RWPE1 (cell line): ENCODE measurements at regions not wholly inside any gene's neighbourhood (a gene's known extent, or its start where the extent isn't known, plus 50 kb on each side); places are given as distances from the start of the nearest gene placed in this dataset.

Source experiments
- CTCF ChIA-PET: fragments of 350-600 bp; sonication (Branson Sonifier 250); formaldehyde crosslinking; extraction: SDS; loops from one replicate; lab custom pipeline; 2021; lab: Yijun Ruan, JAX
- POLR2A ChIA-PET: fragments of 400-600 bp; formaldehyde crosslinking; extraction: SDS; loops from one replicate; lab custom pipeline; 2020; ENCODE audit warnings: antibody characterized with exemption; ENCODE audit not compliant: low non-redundant PET; lab: Yijun Ruan, JAX
- DNase-seq: peaks from one replicate; pipeline ENCODE4 v3.0.0; 2012; ENCODE audit warnings: low spot score
- H3K27ac ChIP-seq: fragments of 450-650 bp; 2 replicates; pipeline ENCODE4 v1.5.1; 2017
- TF ChIP-seq, protein P1 (sequence below): fragments of 450-650 bp; conservative IDR thresholded peaks from 2 replicates; pipeline ENCODE4 v1.5.1; 2017; ENCODE audit warnings: low read depth, mild to moderate bottlenecking

- DNase-seq = no peak
- POLR2A ChIA-PET = no interaction called here
- no peak overlapping the region for H3K27ac ChIP-seq
- CTCF ChIA-PET = interaction anchor here (0.7 kb wide), 2 partner anchors 47 to 731 kb away, joined by 3 to 6 read pairs; no protein-coding TSS in a partner anchor
- TF ChIP-seq, protein P1, sequence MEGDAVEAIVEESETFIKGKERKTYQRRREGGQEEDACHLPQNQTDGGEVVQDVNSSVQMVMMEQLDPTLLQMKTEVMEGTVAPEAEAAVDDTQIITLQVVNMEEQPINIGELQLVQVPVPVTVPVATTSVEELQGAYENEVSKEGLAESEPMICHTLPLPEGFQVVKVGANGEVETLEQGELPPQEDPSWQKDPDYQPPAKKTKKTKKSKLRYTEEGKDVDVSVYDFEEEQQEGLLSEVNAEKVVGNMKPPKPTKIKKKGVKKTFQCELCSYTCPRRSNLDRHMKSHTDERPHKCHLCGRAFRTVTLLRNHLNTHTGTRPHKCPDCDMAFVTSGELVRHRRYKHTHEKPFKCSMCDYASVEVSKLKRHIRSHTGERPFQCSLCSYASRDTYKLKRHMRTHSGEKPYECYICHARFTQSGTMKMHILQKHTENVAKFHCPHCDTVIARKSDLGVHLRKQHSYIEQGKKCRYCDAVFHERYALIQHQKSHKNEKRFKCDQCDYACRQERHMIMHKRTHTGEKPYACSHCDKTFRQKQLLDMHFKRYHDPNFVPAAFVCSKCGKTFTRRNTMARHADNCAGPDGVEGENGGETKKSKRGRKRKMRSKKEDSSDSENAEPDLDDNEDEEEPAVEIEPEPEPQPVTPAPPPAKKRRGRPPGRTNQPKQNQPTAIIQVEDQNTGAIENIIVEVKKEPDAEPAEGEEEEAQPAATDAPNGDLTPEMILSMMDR = no peak
Observed at GRCh38 chr11:91673705-91674104, 550.9 kb upstream of the FAT3 start.

DNA sequence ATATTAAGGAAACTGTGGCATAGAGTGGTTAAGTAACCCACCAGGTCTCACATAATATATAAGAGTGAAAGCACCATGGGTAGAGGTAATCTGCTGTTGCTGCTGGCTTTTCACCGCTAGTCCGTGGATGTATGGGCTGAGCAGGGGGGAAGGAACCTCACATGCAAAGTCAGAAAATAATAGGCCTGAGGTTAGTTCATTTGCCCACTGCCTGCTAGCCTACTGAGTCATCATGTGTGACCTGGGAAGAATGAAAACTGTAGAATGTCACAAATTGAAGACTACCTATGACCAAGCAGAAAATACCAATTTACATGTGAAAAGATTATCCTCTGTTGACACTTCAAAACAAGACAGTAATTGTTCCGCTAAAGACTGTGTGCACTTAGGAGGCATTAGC is 560.1 kb upstream of the FAT3 start:
- DNase-seq = no peak
- ChIA-PET CTCF (no interaction called here), POLR2A (no interaction called here)
- TF ChIP-seq, protein P1 = no peak
- no peak overlapping the region for H3K27ac ChIP-seq

DNA sequence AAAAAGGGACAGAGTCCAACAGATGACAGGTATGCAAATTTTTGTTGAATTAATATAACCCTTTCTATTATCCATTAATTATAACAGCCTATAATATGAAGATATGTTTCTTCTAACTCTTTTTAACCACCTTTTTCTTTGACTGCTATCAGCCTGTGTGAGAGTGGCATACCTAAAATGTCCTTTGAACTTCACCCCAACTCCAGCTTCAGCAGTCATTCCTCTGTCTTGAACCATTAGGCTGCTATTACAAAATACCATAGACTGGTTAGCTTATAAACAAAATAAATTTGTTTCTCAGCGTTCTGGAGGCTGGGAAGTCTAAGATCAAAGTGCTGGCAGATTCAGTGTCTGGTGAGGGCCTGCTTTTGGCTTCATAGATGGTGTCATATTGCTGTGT is 564.6 kb upstream of the FAT3 start:
- CTCF ChIA-PET = no interaction called here
- no peak overlapping the region for H3K27ac ChIP-seq
- TF ChIP-seq, protein P1 = no peak
- no peak for DNase-seq
- POLR2A ChIA-PET = no interaction called here

GRCh38 chr11:91654686-91655085 is 569.9 kb upstream of the FAT3 start:
- POLR2A ChIA-PET = no interaction called here
- CTCF ChIA-PET = no interaction called here

DNA sequence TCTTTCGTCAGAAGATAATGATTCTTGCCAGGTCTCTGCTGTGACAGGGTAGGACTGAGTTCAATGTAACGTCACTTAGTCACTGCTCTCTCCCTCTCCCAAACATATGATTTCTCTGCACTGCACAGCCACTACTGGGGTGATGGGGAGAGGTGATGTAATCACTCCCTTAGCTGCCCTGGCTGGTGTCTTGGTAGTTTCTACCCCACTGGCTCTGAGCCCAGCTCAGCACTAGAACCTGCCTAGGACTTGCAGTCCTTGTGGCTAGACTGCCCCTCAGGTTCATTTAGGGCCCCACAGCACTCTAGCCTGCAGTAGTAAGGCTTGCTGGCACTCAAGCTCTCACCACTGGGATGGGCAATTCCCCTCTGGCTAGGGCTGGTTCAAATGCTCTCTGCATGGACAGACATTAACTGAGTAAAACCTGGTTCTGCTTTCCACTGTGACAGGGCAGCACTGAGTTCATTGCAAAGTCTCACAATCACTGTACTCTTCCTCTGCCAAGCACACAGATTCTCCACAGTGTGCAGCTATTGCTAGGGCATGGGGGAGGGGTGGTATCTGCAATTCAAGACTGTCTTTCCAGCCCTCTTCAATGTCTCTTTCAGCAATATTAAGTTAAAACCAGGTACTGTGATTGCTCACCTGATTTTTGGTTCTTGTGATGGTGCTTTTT is 571.4 kb upstream of the FAT3 start:
- no peak for DNase-seq
- no peak overlapping the region for H3K27ac ChIP-seq
- POLR2A ChIA-PET = no interaction called here
- CTCF ChIA-PET = no interaction called here
- TF ChIP-seq, protein P1 = no peak

More at GRCh38 chr11:91654686-91655085, 569.9 kb upstream of the FAT3 start:
- no peak for DNase-seq
- TF ChIP-seq, protein P1 = no peak
- no peak overlapping the region for H3K27ac ChIP-seq

DNA sequence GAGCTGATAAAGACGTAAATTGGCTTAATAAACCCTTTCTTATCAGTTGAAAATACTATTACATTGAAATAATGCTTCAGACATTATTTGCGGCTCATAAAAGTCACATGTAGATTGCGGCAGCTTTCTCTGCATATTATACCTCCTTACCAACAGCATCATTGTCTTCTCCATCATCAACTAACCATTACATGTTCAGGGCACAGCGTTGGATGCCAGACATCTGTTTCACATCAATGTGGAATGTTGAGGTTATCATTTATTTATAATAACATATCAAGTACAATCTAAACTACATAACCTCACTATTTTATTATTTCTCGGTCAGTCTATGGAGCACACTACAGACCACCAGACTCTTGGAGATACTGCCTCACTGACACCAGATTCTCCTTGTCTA is 573.8 kb upstream of the FAT3 start:
- TF ChIP-seq, protein P1 = no peak
- POLR2A ChIA-PET = no interaction called here
- H3K27ac ChIP-seq = no peak overlapping the region
- CTCF ChIA-PET = no interaction called here
- DNase-seq = no peak
